Adrenal gland (tissue), 9 donors: ENCODE measurements at regions not wholly inside any gene's neighbourhood (a gene's known extent, or its start where the extent isn't known, plus 50 kb on each side); places are given as distances from the start of the nearest gene placed in this dataset.

Experiments
- DNase-seq, 7 donors: peaks; one replicate each; pipeline ENCODE4 v3.0.0-alpha.2; 2019 to 2020
- H3K27ac ChIP-seq, 5 donors: fragments of 200-600 bp; sonication (generic) in 4 of 5; 1 replicate in 3 of 5; 2 replicates in 2 of 5; pipeline versions ENCODE4 v1.5.1 to v1.8.0; 2016 to 2020; ENCODE audit warnings: mild to moderate bottlenecking in 1 of 5
- H3K27me3 ChIP-seq: fragments of 200-600 bp; 2 replicates; pipeline ENCODE4 v1.8.0; 2021
- H3K36me3 ChIP-seq, 2 donors: fragments of 200-600 bp; replicated peaks in 1 of 2; 1 replicate in 1 of 2; 2 replicates in 1 of 2; pipeline versions ENCODE4 v1.5.1 to v1.8.0; 2018 to 2022
- H3K4me1 ChIP-seq, 2 donors: fragments of 200-600 bp; replicated peaks in 1 of 2; 1 replicate in 1 of 2; 2 replicates in 1 of 2; pipeline versions ENCODE4 v1.5.1 to v1.8.0; 2018 to 2021
- H3K4me3 ChIP-seq, 4 donors: fragments of 200-600 bp; sonication (generic) in 3 of 4; one replicate each; pipeline ENCODE4 v1.5.1; 2016 to 2018
- H3K9me3 ChIP-seq, 3 donors: fragments of 200-600 bp; sonication (generic) in 1 of 3; replicated peaks in 1 of 3; 1 replicate in 2 of 3; 2 replicates in 1 of 3; pipeline versions ENCODE4 v1.5.1 to v1.8.0; 2016 to 2021
- CTCF ChIP-seq, 6 experiments: fragments of 450-650 bp in 4 of 6; fragments of 200-600 bp in 2 of 6; sonication (generic) in 1 of 6; IDR thresholded peaks; 1 replicate in 5 of 6; 2 replicates in 1 of 6; pipeline versions ENCODE4 v1.5.1 to v1.8.0; 2016 to 2021; ENCODE audit warnings: antibody characterized with exemption in 6 of 6, mild to moderate bottlenecking in 2 of 6, moderate library complexity in 1 of 6
- POLR2A ChIP-seq, 2 donors: fragments of 450-650 bp; IDR thresholded peaks; one replicate each; pipeline ENCODE4 v1.6.1; 2017; ENCODE audit warnings: antibody characterized with exemption in 2 of 2, mild to moderate bottlenecking in 2 of 2, moderate library complexity in 1 of 2
- WGBS, 4 donors: extraction: QIAGEN DNeasy Blood & Tissue Kit in 2 of 4; methylation state at CpG; one replicate each; pipeline versions ENCODE4 v1.1.5 to v1.1.7; 2013 to 2017; 5-methylcytosine and 5-hydroxymethylcytosine counted together
- intact Hi-C, 2 donors: fragments of 100-400 bp; cut with DNase I; formaldehyde crosslinking; loops; one replicate each; pipeline versions ENCODE4 v1.14.1 to v1.15.0; 2022 to 2023
- donor health status: healthy with polysubstance abuse.
- donor health status: Bipolar disorder and iron deficiency.
- donor health status: DM: yes; HTN: yes; CAD: no.
- donor health status: DM: no; HTN: no; CAD: no.
- donor health status: DM: no; HTN: no; CAD: no.

- TF ChIP-seq CTCF (IDR thresholded peaks at IDR 0.05): no peak
- TF ChIP-seq POLR2A (IDR thresholded peaks at IDR 0.05): no peak
- Histone ChIP-seq H3K4me1 (no peaks in the 10 kb centered on the region), H3K36me3 (no peaks in the 10 kb centered on the region), H3K4me3 (no peak overlapping the region), H3K27me3 (no peaks in the 10 kb centered on the region), H3K9me3 (no peaks in the 10 kb centered on the region), H3K27ac (no peak overlapping the region)
- DNase-seq: no peak
- WGBS, 4 donors: 76 to 84% (median 82%) methylated on average over 9 of the region's 9 CpGs
- intact Hi-C loops: no loop called here
Measured at GRCh38 chr14:96953087-96953874, 156.1 kb downstream of the VRK1 start.

GRCh38 chr14:96953875-96954185 is 156.6 kb downstream of the VRK1 start:
- no peak overlapping the region for H3K27ac ChIP-seq
- no peak for TF ChIP-seq POLR2A (IDR thresholded peaks at IDR 0.05)
- no peak for TF ChIP-seq CTCF (IDR thresholded peaks at IDR 0.05)
- H3K4me3 ChIP-seq: no peak overlapping the region
- WGBS, 4 donors: 44 to 72% (median 60%) methylated on average over 3 of the region's 3 CpGs
- H3K27me3 ChIP-seq: no peaks in the 10 kb centered on the region
- DNase-seq: no peak
- no peaks in the 10 kb centered on the region for H3K4me1 ChIP-seq
- H3K9me3 ChIP-seq: no peaks in the 10 kb centered on the region
- H3K36me3 ChIP-seq: no peaks in the 10 kb centered on the region
- intact Hi-C loops: no loop called here

GRCh38 chr14:96956464-96957239 is 159.5 kb downstream of the VRK1 start:
- WGBS, 4 donors: 85 to 92% (median 90%) methylated on average over 9 to 10 of the region's 10 CpGs
- no peak overlapping the region for H3K4me3 ChIP-seq

More at GRCh38 chr14:96956464-96957239, 159.5 kb downstream of the VRK1 start:
- TF ChIP-seq POLR2A (IDR thresholded peaks at IDR 0.05) (no peak), CTCF (IDR thresholded peaks at IDR 0.05) (no peak)
- H3K4me1 ChIP-seq: no peaks in the 10 kb centered on the region
- H3K27me3 ChIP-seq: no peaks in the 10 kb centered on the region
- H3K9me3 ChIP-seq: no peaks in the 10 kb centered on the region
- DNase-seq: no peak
- intact Hi-C loops: no loop called here
- no peak overlapping the region for H3K27ac ChIP-seq
- H3K36me3 ChIP-seq: no peaks in the 10 kb centered on the region
